G401 (cell line): ENCODE measurements at regions not wholly inside any gene's neighbourhood (a gene's known extent, or its start where the extent isn't known, plus 50 kb on each side); places are given as distances from the start of the nearest gene placed in this dataset.

Experiments
- DNase-seq: peaks from one replicate; pipeline ENCODE4 v3.0.0-alpha.2; 2015; ENCODE audit warnings: low spot score
- in situ Hi-C: cut with HindIII; loops from 2 replicates; pipeline ENCODE4 v1.10.0; 2016; ENCODE audit warnings: low sequenced_read_pairs, mixed read lengths

DNA sequence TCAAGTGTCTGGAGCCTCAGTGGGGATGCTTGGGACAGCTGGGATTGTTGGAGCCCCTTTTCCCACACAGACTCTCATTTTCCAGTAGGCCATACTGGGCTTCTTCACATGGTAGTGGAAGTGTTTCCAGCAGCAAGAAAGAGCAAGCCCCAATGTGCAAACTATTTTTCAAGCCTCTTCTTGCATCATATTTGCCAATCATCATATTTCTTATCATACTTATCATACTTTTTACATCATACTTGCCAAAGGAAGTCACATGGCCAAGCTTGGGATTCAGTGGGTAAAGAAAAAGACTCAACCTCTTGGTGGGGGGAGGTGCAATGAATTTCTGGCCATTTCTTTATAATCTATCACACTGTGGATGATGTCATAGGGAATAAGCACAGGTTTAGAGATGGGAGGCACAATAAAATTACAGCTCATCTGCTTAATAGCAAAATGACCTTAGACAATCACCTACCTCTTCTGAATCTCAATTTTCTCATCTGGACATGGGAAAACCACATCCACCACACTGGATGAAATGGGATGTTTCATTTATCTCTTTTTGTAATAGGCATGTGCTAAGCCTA lies 174.2 kb downstream of the MID1IP1 start:
- in situ Hi-C loops: no loop called here
- no peak for DNase-seq

DNA sequence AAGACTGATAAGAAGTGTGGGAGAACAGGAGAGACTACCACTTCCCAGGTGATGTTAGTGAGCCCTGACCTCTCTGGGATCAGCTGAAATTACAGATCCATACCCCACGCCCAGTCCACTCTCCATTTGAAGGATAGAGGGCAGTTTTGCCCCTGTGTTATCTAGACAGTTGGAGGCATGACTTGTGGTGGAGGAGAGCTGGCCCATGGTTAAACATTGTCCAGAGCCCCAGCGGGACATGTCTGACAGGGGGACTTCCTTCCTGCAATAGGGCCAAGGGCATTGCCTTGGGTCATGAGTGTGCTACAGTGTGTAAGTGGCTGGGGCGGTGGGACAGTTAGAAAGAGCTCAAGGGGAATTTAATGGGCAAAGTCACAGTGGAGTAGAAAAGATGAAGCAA lies 181.1 kb downstream of the MID1IP1 start:
- in situ Hi-C loops: no loop called here
- no peak for DNase-seq

DNA sequence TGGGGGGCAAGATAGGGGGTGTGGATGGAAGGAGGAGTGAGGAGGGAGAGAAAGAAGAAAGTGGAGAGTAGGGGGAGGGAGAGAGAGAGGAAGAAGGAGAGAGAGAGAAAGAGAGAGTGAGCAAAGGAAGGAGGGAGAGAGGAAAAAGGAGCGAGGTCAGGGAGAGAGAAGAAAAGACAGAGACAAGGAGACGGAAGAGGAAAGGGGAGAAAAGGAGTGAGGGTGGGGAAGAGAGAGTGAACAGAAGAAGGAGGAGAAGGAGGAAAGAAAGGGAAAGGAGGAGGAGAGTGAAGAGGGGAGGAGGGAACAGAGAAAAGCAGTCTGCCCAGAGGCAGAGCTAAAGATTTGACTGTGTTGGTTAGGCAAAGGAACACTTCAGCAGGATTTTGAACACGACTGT lies 181.6 kb downstream of the MID1IP1 start:
- in situ Hi-C loops: no loop called here
- no peak for DNase-seq

DNA sequence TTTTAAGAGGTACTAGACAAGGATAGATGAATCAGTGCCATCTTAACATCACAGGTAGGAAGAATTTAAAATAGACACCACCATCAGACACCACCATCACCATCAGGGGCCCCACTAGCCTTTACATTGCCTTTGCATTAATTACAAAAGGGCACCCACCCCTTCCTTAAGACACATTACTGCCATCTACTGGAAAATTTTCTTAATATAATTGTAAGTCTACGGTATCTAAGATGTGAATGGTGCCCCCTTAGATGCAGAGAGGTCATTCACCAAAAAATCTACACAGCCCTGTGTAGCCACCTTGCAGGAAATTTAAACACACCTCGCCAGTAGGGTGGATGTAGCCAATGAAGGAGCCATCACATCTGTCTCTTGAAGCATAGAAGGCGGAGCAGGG lies 184.1 kb downstream of the MID1IP1 start:
- in situ Hi-C loops: no loop called here
- no peak for DNase-seq

DNA sequence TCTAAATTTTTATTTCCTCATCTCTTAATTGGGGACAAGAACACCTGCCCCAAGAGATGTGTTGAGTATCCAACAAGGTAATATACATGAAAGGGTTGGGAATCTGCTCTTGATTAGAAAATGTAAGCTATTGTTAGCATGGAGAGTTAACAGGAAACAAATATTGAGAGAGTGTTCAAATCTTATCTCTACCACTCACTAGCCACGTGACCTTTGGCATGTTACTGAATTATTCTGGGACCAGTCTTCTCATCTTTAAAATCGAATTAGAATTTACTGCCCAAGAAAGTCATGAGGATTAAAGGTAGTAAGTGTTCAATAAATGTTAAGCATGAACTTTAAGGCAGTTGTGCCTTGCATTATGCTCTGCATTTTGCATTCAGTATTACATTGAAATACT lies 184.7 kb downstream of the MID1IP1 start:
- DNase-seq: no peak
- in situ Hi-C loops: no loop called here

DNA sequence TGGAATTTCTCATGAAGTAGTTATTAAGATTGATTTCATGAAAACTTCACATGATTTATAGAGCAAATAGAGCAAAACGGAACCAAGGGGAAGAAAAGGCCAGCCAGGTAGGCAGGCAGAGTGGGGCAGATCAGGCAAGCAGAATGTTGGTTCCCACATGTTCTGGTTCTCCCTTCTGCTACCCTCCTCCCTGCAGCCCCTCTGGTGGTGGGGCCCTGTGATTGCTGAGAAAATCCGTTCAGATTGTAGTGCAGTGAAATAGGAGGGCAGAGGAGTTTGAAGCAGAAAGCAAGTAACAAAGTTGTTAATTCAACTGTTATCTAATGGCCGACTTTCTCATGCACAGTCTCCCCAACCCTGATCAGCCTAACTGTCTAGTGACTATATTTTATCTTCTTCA lies 185.3 kb downstream of the MID1IP1 start:
- in situ Hi-C loops: no loop called here
- no peak for DNase-seq

DNA sequence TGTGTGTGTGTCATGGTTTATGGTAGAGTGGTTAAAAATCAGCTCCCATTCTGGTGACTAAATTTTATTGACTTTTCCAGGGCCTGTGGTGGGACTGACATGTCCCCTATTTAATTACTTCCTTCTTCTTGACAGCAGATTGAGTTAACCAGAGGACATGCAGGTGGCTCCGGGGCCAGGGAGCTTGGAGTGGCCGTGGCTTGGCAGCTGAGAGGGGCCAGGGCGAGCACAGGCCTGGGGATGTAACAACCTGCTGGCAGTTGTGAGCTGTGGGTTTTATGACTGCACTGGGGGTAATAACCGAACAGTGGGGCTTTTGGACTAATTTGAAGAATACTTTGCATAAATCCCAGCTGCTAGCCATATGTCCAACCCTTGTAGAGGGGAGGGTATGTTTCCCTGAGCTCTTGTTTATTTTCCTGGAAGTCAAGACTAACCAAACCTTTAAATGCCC lies 186.0 kb downstream of the MID1IP1 start:
- in situ Hi-C loops: no loop called here
- no peak for DNase-seq

DNA sequence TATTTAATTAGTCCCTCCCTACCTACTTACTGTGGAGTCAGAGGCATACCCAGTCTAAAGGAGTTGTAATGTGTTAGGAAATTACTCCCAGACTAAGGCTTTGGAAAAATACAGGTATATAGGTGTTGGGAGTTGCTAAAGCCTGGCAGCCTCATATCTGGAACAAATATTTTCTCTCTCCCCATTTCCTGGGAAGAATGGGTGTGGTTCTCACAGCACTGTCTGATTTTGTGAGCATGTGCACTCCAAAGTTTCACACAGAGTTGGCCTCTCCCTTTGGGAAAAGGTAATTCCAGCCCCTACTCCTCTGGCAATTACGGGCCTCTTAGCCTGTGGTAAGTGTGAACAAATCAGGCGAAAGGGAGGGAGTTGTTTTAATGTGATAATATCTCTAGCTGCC lies 187.0 kb downstream of the MID1IP1 start:
- DNase-seq: no peak
- in situ Hi-C loops: no loop called here

DNA sequence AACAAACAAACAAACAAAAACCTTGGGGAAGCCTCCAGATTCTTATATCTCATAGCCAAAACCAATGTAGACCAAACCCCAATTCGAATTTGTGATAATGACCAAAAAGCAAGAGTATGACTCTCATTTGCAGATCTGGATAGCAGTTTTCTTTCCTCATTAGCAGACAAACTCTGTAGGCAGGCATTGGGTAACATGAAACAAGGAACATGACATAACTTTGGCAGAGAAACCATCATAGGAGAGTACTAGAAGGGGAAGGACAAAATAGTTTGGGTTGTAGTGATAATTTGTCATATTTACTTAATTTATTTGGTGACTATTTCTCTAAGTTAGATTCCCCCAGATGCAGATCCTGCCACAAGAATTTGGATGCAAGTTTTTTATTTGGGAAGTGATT lies 187.8 kb downstream of the MID1IP1 start:
- in situ Hi-C loops: no loop called here
- DNase-seq: no peak

DNA sequence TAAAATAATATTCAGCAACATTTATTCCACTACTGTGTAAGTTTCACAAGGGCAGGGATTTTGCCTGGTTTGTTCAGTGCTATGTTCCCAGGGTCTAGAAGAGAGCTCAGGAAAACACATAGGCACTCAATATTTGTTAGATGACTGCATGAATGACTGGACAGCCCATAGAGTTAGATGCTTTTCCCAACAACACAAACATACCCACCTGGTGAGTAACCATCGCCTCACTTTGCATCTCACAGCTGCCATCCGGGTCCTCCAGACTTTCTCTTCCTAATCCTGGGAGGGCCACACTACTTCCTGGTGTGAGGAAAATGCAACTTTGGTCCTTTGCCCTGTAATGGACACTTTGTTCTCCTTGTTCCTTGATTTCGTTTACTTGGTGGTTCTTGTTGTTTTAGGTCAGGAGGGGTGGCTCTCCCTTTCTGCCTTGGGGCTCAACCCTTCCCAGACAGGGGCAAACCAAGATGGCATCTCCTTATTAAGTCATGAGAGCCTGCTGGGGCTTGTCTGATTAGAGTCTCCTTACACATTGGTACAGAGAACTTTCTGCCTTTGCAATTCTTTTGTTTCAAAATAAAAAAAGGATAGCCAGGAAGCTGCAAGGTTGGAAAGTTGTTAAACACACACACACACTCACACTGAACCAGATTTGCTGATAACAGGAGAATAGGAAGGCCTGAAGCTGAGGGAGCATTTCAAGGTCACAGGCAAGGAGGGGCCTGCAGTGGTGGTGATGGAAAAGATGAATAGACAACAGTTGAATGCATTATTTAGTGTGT lies 190.6 kb downstream of the MID1IP1 start:
- no peak for DNase-seq

DNA sequence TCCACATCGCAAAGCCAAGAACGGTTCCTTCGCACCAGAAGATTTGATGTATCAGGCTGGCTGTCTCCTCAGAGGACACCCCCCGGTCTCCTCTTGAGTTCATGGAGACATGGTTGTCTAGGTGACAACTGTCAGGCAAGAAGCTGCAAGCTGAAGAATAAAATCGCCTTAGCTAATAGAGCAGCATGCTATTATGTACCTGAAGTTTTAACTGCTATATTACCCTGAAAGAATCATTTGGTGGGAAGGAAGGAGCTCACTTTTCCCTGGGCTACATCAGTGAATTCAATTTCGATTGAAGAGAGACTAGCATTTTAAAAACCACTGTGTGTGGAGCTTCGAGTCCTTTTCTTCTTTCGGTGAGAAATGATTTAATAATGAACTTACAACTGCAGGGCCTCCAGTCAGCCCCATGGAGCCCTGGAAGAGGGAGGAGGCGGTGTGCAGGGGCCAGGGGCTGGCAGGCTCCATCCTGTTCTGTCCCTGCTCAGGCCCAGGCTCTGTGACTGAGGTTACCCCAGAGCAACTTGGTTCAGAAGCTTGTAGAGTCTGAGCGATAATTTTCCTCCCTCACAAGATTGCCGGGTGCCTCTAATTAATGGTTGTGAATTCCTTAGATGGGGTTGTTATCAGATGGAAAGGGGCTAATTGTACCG lies 191.3 kb downstream of the MID1IP1 start:
- no peak for DNase-seq
- in situ Hi-C loops: no loop called here

More for the DNA sequence above, 190.6 kb downstream of the MID1IP1 start:
- in situ Hi-C loops: no loop called here

DNA sequence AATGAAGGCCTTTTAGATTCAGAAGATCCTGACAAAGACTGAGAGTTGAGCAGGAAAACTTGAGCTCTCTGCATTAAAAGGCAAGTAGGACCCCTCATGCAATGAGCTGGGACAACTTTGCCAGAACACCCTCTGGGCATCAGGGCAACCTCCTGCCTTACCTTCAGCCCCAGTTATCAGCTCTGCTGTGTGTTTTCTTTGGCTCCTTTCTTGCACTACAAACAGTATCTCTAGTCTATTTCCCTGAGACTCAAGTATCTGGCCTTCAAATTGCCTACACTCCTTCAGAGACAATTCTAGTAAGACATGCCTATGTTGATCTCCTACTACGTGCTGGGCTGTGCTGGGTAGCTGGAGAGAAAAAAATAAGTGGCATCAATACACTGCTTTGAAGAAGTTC lies 192.2 kb downstream of the MID1IP1 start:
- DNase-seq: no peak
- in situ Hi-C loops: no loop called here

DNA sequence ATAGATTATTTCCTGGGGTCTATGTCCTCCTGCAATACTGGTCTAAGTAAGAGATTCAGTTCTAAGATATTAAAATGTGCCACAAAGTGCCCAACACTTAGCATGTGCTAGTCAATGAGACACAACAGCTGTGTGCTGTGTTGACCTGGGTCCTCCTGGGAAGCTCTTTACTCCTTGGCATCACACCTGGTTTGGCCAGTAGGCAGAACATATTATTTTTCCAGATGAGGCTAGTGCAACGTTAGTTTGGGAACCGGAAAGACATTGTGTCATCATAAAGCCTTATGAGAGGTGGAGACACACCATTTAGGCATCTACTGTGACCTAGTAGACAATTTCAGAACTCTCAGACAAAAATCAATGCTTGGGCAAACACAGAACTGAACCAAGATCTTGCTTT lies 197.8 kb downstream of the MID1IP1 start:
- DNase-seq: no peak
- in situ Hi-C loops: no loop called here

DNA sequence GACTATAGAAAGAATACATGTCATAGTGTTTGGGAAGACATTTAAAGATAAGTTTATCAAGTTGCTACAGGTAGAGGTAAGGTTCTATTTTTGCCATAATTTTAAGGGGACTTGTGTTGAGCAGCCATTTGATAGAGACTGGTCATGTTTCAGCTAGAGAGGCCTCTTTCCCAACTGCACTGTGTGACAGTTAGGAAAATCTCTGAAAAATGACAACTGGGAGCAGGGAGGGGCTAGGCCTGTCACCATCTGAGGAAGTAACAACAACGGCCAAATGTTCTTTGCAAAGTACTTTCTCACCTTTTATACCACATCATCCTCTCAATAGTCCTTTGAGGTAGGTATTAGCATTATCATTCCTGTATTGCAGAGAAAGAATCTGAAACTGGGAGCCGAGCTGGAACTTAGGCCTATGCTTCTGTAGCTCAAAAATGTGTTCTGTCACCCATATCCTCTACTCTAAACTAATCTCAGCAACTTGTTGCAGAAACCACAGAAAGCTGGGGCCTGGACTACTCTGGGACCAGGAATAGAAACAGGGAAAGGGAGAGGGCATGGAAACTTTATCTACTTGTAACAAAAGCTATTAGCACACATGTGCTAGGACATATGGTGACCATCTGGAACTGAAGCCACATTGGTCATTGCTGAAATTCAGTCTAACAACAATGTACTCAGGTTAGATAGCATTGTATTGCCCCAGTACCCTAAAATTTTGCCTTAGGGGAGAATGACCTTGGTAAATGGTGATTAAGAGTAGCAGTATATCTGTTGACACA lies 198.9 kb downstream of the MID1IP1 start:
- DNase-seq: no peak
- in situ Hi-C loops: no loop called here

DNA sequence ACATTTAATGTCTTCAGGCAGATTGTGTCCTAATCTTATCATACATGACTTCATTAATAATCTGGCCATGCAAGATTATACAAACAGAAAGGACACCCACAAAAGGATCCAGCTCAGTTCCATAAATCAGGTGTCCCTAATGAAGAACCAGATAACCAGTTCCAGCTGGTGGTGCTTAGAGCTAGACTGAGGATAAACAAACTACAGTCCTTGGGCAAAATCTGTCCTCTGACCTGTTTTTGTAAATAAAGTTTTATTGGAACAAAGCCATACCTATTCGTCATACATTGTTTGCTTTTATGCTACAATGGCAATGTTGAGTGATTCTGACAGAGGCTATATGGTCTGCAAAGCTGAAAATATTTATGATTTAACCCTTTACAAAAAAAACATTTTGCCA lies 199.5 kb downstream of the MID1IP1 start:
- in situ Hi-C loops: no loop called here
- DNase-seq: no peak

DNA sequence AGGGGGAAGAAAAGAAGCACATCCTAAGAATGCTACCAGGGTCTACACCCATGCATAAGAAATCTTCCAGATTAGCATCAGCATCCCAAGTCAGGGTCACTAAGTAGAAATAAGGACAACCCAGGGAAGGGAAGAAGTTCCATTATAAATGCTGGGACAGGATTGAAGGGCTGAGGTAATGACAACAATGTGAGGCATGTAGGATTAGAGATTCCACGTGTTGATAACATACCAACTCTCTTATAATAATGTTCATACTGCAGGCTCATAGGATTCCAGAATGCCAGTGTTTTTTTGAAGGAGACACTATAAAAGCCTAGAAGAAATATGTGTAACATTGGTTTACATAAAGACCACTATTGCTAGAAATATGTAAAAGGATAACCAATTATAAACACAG lies 201.2 kb downstream of the MID1IP1 start:
- DNase-seq: no peak
- in situ Hi-C loops: no loop called here

DNA sequence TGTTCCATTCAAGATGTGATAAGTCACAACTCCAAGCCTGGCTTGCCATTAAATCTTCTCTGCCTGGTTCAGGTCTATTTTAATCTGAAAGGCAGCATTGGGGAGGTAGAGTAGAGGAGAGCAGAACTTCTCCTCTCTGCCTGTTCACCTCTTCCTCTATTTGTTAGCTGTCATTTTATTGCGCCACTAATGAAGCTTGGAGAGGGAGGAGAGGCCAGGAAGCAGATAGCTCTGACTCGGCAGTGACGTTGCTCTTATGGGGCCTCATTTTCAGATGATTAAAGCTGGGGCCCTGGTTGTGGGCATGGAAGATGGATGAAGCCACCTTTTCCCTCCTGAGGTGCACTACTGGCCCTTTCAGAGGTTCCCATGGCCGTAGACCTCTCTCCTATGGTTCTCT lies 207.3 kb downstream of the MID1IP1 start:
- DNase-seq: no peak
- in situ Hi-C loops: no loop called here

DNA sequence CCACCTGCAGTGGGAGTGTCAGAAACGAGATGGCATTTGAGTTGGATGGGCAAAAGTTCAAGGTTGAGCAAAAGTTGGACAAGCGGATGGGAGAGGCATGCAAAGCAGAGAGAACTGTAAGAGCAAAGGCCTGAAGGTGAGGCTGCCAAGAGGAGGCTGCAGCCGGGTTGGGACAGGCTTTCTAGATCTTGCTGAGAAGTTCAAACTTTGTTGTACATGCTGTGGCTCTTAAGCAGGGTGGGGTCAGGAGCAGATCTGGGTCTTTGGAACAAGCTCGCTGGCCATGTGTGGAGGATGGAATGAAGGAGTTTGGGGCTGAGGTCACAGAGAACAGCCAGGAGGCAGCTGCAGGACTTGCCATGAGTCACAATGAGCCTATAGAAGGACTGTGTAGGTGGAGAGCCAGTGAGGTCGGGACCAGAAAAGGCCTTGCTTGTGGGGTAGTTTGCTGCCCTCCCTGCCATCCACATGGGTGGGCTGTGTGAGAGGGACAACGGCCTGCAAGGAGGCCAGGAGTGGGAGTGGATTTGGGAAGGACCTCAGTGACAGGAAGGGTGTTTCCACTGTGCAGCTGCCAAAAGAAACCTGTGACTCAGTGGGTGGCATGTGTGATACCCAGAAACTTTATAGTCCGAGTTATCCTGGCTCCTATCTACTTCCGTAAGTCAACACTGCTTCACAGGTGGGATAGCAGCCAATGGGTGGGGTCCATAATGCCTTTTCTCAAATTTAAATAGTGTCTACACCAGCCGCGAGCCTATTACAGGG lies 210.4 kb downstream of the MID1IP1 start:
- DNase-seq: no peak
- in situ Hi-C loops: no loop called here

DNA sequence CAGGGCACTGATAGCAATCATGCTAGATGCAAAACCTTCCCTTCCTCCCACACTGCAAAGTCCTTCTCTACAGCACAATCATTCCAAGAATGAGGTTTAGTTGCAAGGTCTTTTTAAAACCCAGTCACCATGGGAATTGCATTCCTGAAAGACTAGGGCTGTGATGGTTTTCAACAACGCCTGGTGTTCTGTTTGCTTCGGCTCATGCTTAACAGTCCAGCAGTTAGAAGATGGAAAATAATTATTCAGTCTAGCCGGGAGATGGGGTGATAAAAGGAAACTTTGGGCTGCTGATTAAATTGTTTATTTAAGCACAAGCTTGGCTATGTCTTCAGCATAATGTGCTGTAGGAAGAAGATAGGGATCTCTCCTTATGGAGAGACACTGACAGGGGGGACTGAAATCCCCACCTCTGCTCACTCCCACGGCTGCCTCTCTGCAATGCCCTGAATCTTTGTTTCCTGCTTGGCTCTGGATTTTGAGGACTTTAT lies 211.4 kb downstream of the MID1IP1 start:
- no peak for DNase-seq
- in situ Hi-C loops: no loop called here
